ENCODE measurements at regions not wholly inside any gene's neighbourhood (a gene's known extent, or its start where the extent isn't known, plus 50 kb on each side); places are given as distances from the start of the nearest gene placed in this dataset.

DNA sequence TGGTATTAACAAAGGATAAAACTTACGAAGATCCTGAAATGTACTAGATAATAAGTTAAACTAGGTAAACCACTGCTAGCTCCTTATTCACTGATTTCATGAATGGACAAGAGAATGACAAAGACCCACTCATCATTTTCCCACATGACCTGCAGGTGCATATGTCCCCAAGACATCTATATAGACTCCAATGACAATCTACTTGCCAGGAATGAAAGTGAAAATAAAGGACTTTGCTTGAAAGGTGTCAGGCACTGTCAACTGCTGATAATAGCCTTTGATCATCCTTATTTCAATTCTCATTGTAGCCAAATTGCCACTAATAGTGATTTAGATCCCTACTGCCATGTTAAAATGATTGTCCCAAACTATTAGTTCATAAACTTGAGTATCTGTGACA, 321.8 kb downstream of the HACE1 start:
- TF ChIP-seq, protein P1, sequence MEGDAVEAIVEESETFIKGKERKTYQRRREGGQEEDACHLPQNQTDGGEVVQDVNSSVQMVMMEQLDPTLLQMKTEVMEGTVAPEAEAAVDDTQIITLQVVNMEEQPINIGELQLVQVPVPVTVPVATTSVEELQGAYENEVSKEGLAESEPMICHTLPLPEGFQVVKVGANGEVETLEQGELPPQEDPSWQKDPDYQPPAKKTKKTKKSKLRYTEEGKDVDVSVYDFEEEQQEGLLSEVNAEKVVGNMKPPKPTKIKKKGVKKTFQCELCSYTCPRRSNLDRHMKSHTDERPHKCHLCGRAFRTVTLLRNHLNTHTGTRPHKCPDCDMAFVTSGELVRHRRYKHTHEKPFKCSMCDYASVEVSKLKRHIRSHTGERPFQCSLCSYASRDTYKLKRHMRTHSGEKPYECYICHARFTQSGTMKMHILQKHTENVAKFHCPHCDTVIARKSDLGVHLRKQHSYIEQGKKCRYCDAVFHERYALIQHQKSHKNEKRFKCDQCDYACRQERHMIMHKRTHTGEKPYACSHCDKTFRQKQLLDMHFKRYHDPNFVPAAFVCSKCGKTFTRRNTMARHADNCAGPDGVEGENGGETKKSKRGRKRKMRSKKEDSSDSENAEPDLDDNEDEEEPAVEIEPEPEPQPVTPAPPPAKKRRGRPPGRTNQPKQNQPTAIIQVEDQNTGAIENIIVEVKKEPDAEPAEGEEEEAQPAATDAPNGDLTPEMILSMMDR (conservative IDR thresholded peaks at IDR 0.05 in 1 of 2, IDR thresholded peaks at IDR 0.05 in 1 of 2; ENCODE audit: extremely low read depth in 1 of 2, insufficient read depth in 1 of 2, low read depth in 1 of 2, low read length in 2 of 2), result no peak
- TF ChIP-seq EZH2 (IDR thresholded peaks at IDR 0.05; ENCODE audit: borderline replicate concordance, low read length), result no peak
